ENCODE measurements at regions not wholly inside any gene's neighbourhood (a gene's known extent, or its start where the extent isn't known, plus 50 kb on each side); places are given as distances from the start of the nearest gene placed in this dataset.

GRCh38 chr13:77838271-77838670 is 80.4 kb downstream of the EDNRB start:
- no peak for DNase-seq

- no peak for DNase-seq
Observed at GRCh38 chr13:77836423-77836822, 82.2 kb downstream of the EDNRB start.

- DNase-seq: no peak
Observed at GRCh38 chr13:77833331-77833863, 85.2 kb downstream of the EDNRB start.

GRCh38 chr13:77832339-77833100 is 86.1 kb downstream of the EDNRB start:
- DNase-seq: no peak

- no peak for DNase-seq
Observed at GRCh38 chr13:77831866-77832265, 86.8 kb downstream of the EDNRB start.

GRCh38 chr13:77829963-77830362 is 88.7 kb downstream of the EDNRB start:
- no peak for DNase-seq

- peak; percentile 11 for DNase-seq
Observed at GRCh38 chr13:77828799-77829198, 89.8 kb downstream of the EDNRB start.

- no peak for DNase-seq
Observed at GRCh38 chr13:77827332-77827731, 91.3 kb downstream of the EDNRB start.

GRCh38 chr13:77820431-77821149 is 98.0 kb downstream of the EDNRB start:
- DNase-seq: no peak

GRCh38 chr13:77817521-77817920 is 101.1 kb downstream of the EDNRB start:
- DNase-seq: no peak

- DNase-seq: no peak
Observed at GRCh38 chr13:77815330-77815729, 103.3 kb downstream of the EDNRB start.

Data from NCI-H1048 (cell line).